OCI-LY1 (cell line): ENCODE measurements at regions not wholly inside any gene's neighbourhood (a gene's known extent, or its start where the extent isn't known, plus 50 kb on each side); places are given as distances from the start of the nearest gene placed in this dataset.

Experiments
- H2AFZ ChIP-seq: fragments of 200-600 bp; sonication (generic), shearing (Covaris generic); 2 replicates; pipeline ENCODE4 v1.6.0; 2014; ENCODE audit warnings: antibody characterized with exemption, mild to moderate bottlenecking, low read length
- H3F3A ChIP-seq: fragments of 200-600 bp; sonication (generic), shearing (Covaris generic); 2 replicates; pipeline ENCODE4 v1.6.0; 2014; ENCODE audit warnings: mild to moderate bottlenecking, antibody characterized with exemption, low read length, moderate library complexity; ENCODE audit not compliant: insufficient read depth
- H3K27ac ChIP-seq: fragments of 200-600 bp; sonication (generic); 2 replicates; pipeline ENCODE4 v1.5.1; 2014; ENCODE audit warnings: low read length, mixed run types, mild to moderate bottlenecking, low read depth; ENCODE audit not compliant: poor library complexity, severe bottlenecking
- H3K27me3 ChIP-seq: fragments of 200-600 bp; sonication (generic); 2 replicates; pipeline ENCODE4 v1.6.0; 2014; ENCODE audit warnings: antibody characterized with exemption, mild to moderate bottlenecking, low read length, moderate library complexity; ENCODE audit not compliant: insufficient read depth
- H3K36me3 ChIP-seq: fragments of 200-600 bp; sonication (generic); 2 replicates; pipeline ENCODE4 v1.6.1; 2014; ENCODE audit warnings: mild to moderate bottlenecking, antibody characterized with exemption, low read length, moderate library complexity, mixed read lengths; ENCODE audit not compliant: insufficient read depth
- H3K4me1 ChIP-seq: fragments of 200-600 bp; sonication (generic); 2 replicates; pipeline ENCODE4 v1.5.1; 2014; ENCODE audit warnings: mild to moderate bottlenecking, low read length, moderate library complexity; ENCODE audit not compliant: insufficient read depth, severe bottlenecking
- H3K4me2 ChIP-seq: fragments of 200-600 bp; sonication (generic), shearing (Covaris generic); 2 replicates; pipeline ENCODE4 v1.6.1; 2014; ENCODE audit warnings: low read length
- H3K4me3 ChIP-seq: fragments of 200-600 bp; sonication (generic); 2 replicates; pipeline ENCODE4 v1.5.1; 2014; ENCODE audit warnings: low read length, low read depth, mild to moderate bottlenecking, mixed read lengths; ENCODE audit not compliant: poor library complexity, severe bottlenecking
- H3K79me2 ChIP-seq: fragments of 200-600 bp; shearing (Covaris generic); 2 replicates; pipeline ENCODE4 v1.6.1; 2016; ENCODE audit warnings: mixed run types, low read length, mixed read lengths; ENCODE audit not compliant: insufficient read depth
- H3K9ac ChIP-seq: fragments of 200-600 bp; sonication (generic), shearing (Covaris generic); 2 replicates; pipeline ENCODE4 v1.6.1; 2014; ENCODE audit warnings: mild to moderate bottlenecking, low read length, mixed read lengths
- H3K9me2 ChIP-seq: fragments of 200-600 bp; sonication (generic), shearing (Covaris generic); 2 replicates; pipeline ENCODE4 v1.6.1; 2014; ENCODE audit warnings: low read depth, mild to moderate bottlenecking, low read length, mixed read lengths
- H3K9me3 ChIP-seq: fragments of 200-600 bp; shearing (Covaris generic); 2 replicates; pipeline ENCODE4 v1.6.1; 2014; ENCODE audit warnings: low read length, mixed read lengths
- H4K20me1 ChIP-seq: fragments of 200-600 bp; sonication (generic), shearing (Covaris generic); 2 replicates; pipeline ENCODE4 v1.6.0; 2016; ENCODE audit warnings: mild to moderate bottlenecking, low read length; ENCODE audit not compliant: insufficient read depth
- EZH2 ChIP-seq: fragments of 200-600 bp; sonication (generic), shearing (Covaris generic); IDR thresholded peaks from 2 replicates; pipeline ENCODE4 v1.8.0; 2017; ENCODE audit warnings: borderline replicate concordance, mixed run types, mild to moderate bottlenecking, antibody characterized with exemption, low read length, moderate library complexity, mixed read lengths
- TF ChIP-seq, protein P1 (sequence below): fragments of 200-600 bp; sonication (generic), shearing (Covaris generic); IDR thresholded peaks from 2 replicates; pipeline ENCODE4 v1.5.1; 2017; ENCODE audit warnings: mild to moderate bottlenecking, antibody characterized with exemption, low read length, moderate library complexity, mixed read lengths

DNA sequence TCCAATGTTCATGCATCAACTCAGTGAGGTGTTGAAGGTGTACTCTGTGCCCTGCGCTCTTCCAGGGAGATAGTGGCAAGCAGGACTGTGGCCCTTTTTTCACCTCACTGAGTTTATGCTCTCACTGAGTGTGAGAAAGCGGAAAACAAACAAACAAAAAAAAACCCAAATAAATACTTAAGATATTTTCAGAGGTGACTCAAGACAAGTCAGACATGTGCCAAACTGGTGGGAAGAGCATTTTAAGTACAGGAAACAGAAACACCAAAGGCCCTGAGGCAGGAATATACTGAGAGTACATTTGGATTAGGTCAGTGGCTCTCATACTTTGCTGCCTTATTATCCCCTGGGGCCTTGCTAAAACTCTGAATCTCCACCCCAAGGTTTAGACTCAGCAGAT is 111.9 kb upstream of the IGFBP3 start:
- Histone ChIP-seq H3K4me2 (no peak overlapping the region), H3K9ac (no peak overlapping the region), H3K79me2 (no peaks in the 10 kb centered on the region), H3K36me3 (no peaks in the 10 kb centered on the region), H3F3A (no peaks in the 10 kb centered on the region), H3K4me3 (no peak overlapping the region), H3K4me1 (no peaks in the 10 kb centered on the region), H2AFZ (no peak overlapping the region), H4K20me1 (no peaks in the 10 kb centered on the region), H3K27ac (no peak overlapping the region), H3K9me3 (no peaks in the 10 kb centered on the region), H3K27me3 (no peaks in the 10 kb centered on the region; the same call in 1 of the 2 replicates), H3K9me2 (no peaks in the 10 kb centered on the region)
- TF ChIP-seq, protein P1, sequence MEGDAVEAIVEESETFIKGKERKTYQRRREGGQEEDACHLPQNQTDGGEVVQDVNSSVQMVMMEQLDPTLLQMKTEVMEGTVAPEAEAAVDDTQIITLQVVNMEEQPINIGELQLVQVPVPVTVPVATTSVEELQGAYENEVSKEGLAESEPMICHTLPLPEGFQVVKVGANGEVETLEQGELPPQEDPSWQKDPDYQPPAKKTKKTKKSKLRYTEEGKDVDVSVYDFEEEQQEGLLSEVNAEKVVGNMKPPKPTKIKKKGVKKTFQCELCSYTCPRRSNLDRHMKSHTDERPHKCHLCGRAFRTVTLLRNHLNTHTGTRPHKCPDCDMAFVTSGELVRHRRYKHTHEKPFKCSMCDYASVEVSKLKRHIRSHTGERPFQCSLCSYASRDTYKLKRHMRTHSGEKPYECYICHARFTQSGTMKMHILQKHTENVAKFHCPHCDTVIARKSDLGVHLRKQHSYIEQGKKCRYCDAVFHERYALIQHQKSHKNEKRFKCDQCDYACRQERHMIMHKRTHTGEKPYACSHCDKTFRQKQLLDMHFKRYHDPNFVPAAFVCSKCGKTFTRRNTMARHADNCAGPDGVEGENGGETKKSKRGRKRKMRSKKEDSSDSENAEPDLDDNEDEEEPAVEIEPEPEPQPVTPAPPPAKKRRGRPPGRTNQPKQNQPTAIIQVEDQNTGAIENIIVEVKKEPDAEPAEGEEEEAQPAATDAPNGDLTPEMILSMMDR = no peak

DNA sequence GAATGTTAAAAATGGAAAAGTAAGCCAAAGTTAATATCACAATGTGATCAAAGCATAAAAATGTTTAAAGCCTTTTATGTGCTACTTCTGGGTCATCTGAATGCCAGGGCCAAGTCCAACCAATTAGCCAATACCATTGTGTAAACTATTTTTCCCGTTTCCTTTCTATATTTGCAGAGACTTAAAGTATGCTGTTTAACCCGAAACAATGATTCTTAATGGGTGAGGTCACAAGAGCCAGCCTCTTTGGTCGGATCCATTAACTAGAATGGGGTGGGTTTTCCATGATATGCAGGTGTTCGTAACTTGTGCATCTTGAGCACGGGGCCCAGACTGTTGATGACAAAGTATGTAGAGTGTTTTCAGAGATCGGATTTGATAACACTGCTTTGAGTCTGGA is 111.3 kb upstream of the IGFBP3 start:
- H2AFZ ChIP-seq = no peak overlapping the region
- H3F3A ChIP-seq = no peaks in the 10 kb centered on the region
- no peaks in the 10 kb centered on the region for H3K9me2 ChIP-seq
- H3K4me3 ChIP-seq = no peak overlapping the region
- TF ChIP-seq, protein P1 = no peak
- TF ChIP-seq EZH2 = no peak
- H3K27ac ChIP-seq = no peak overlapping the region
- H3K9ac ChIP-seq = no peak overlapping the region
- no peaks in the 10 kb centered on the region for H3K9me3 ChIP-seq
- no peaks in the 10 kb centered on the region for H3K36me3 ChIP-seq
- no peaks in the 10 kb centered on the region; the same call in 1 of the 2 replicates for H3K27me3 ChIP-seq
- no peak overlapping the region for H3K4me2 ChIP-seq
- no peaks in the 10 kb centered on the region for H3K4me1 ChIP-seq
- no peaks in the 10 kb centered on the region for H4K20me1 ChIP-seq
- H3K79me2 ChIP-seq = no peaks in the 10 kb centered on the region

DNA sequence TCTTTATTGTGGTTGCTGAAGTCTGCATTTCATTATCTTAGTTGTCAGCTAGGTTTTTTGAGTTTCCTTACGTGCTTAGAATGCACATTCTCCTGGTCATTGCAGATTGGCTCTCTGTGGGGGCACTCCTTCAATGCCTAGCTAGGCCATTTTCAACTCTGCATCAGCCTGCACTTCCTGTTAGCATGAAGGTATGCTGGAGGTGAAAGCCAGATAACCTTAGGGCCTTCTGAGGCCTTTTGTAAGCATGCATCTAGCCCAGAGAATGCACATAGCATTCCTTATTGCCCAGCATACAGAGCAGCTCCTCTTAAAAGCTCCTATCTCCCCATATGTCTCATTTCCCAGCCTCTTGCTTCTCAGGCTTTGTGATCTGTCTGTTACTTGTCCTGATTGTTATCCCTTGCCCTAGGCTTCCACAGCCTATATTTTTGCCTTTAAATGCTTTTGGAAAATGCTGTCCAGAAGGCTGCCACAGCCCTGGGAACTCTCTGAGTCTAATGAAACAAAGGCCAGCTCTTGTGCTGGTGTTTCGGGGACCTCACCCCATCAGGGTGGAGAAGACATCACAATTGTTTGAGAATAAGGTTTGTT is 108.1 kb upstream of the IGFBP3 start:
- Histone ChIP-seq H3K27ac (no peak overlapping the region), H2AFZ (no peak overlapping the region), H3K9ac (no peak overlapping the region), H3K4me3 (no peak overlapping the region), H4K20me1 (no peaks in the 10 kb centered on the region), H3K36me3 (no peaks in the 10 kb centered on the region), H3K4me2 (no peak overlapping the region), H3K9me2 (no peaks in the 10 kb centered on the region), H3K9me3 (no peaks in the 10 kb centered on the region), H3K79me2 (no peaks in the 10 kb centered on the region), H3K4me1 (no peaks in the 10 kb centered on the region), H3K27me3 (no peaks in the 10 kb centered on the region; the same call in 1 of the 2 replicates), H3F3A (no peaks in the 10 kb centered on the region)
- TF ChIP-seq EZH2 = no peak
- TF ChIP-seq, protein P1 = no peak
